H1 (cell line): ENCODE measurements at regions not wholly inside any gene's neighbourhood (a gene's known extent, or its start where the extent isn't known, plus 50 kb on each side); places are given as distances from the start of the nearest gene placed in this dataset.

Experiments used
- CTCF ChIA-PET: fragments of 300-600 bp; sonication (Branson Sonifier 250); formaldehyde crosslinking; loops from one replicate; lab custom pipeline; 2021; ENCODE audit not compliant: partially characterized antibody; lab: Charles Lee
- POLR2A ChIA-PET: fragments of 300-600 bp; sonication (Branson Sonifier 250); formaldehyde crosslinking; loops from one replicate; lab custom pipeline; 2021; ENCODE audit warnings: inconsistent platforms; ENCODE audit not compliant: partially characterized antibody; lab: Charles Lee
- DNase-seq, 2 experiments: peaks; one replicate each; pipeline versions ENCODE4 v3.0.0 to v3.0.0-alpha.2; 2010 to 2022; ENCODE audit warnings: low spot score in 2 of 2, low read depth in 1 of 2, mixed read lengths in 1 of 2
- FAIRE-seq: peaks from 2 replicates; lab custom pipeline; 2011; peaks lifted over from hg19 to GRCh38; lab: Jason Lieb, UNC
- H2AFZ ChIP-seq: 2 replicates; pipeline ENCODE4 v1.8.1; 2012; ENCODE audit warnings: low read length, inconsistent platforms
- H2AK5ac ChIP-seq: 2 replicates; pipeline ENCODE4 v1.6.1; 2013; ENCODE audit warnings: low read depth, low read length
- H2BK120ac ChIP-seq: replicated peaks from 2 replicates; pipeline ENCODE3; 2013; ENCODE audit warnings: low read depth, low read length, inconsistent platforms
- H2BK12ac ChIP-seq: 2 replicates; pipeline ENCODE4 v1.6.1; 2013; ENCODE audit warnings: low read depth, low read length
- H2BK15ac ChIP-seq: 2 replicates; pipeline ENCODE4 v1.6.1; 2013; ENCODE audit warnings: low read length
- H2BK20ac ChIP-seq: 2 replicates; pipeline ENCODE4 v1.6.1; 2013; ENCODE audit warnings: low read length
- H2BK5ac ChIP-seq: 2 replicates; pipeline ENCODE4 v1.6.1; 2013; ENCODE audit warnings: low read depth, low read length
- H3K14ac ChIP-seq: 2 replicates; pipeline ENCODE4 v1.6.1; 2013; ENCODE audit warnings: inconsistent platforms; ENCODE audit not compliant: insufficient read length
- H3K18ac ChIP-seq: 2 replicates; pipeline ENCODE4 v1.6.1; 2013; ENCODE audit warnings: low read length; ENCODE audit errors: extremely low read depth
- H3K23ac ChIP-seq: 2 replicates; pipeline ENCODE4 v1.6.1; 2013; ENCODE audit warnings: inconsistent platforms; ENCODE audit not compliant: insufficient read length
- H3K23me2 ChIP-seq: 2 replicates; pipeline ENCODE4 v1.6.1; 2013; ENCODE audit warnings: low read depth, low read length
- H3K27ac ChIP-seq: 2 replicates; pipeline ENCODE4 v1.6.1; 2011; ENCODE audit warnings: low read depth, low read length, inconsistent platforms
- H3K27me3 ChIP-seq, 4 experiments: replicated peaks in 1 of 4; 1 replicate in 1 of 4; 2 replicates in 3 of 4; pipeline versions ENCODE4 v1.6.1 to v1.8.1; 2011 to 2013; ENCODE audit warnings: low read length in 3 of 4, mild to moderate bottlenecking in 3 of 4, inconsistent platforms in 2 of 4, mixed read lengths in 2 of 4, moderate library complexity in 1 of 4; ENCODE audit not compliant: control insufficient read depth in 3 of 4, insufficient read depth in 3 of 4; ENCODE audit errors: extremely low read depth in 1 of 4
- H3K36me3 ChIP-seq, 4 experiments: 2 replicates each; pipeline versions ENCODE4 v1.6.1 to v1.8.1; 2011 to 2013; ENCODE audit warnings: mild to moderate bottlenecking in 4 of 4, low read length in 3 of 4, moderate library complexity in 2 of 4, control low read depth in 1 of 4, inconsistent platforms in 1 of 4; ENCODE audit not compliant: insufficient read depth in 4 of 4, control insufficient read depth in 2 of 4
- H3K4ac ChIP-seq: replicated peaks from 2 replicates; pipeline ENCODE3; 2013; ENCODE audit warnings: low read length, low read depth, mixed read lengths, inconsistent platforms; ENCODE audit not compliant: insufficient read length
- H3K4me1 ChIP-seq, 4 experiments: replicated peaks in 1 of 4; 1 replicate in 1 of 4; 2 replicates in 3 of 4; pipeline versions ENCODE4 v1.6.1 to v1.8.1; 2011 to 2013; ENCODE audit warnings: low read length in 3 of 4, inconsistent platforms in 2 of 4, mixed read lengths in 1 of 4; ENCODE audit not compliant: insufficient read depth in 4 of 4, control insufficient read depth in 3 of 4
- H3K4me2 ChIP-seq, 2 experiments: 2 replicates each; pipeline versions ENCODE4 v1.6.1 to v1.8.1; 2011 to 2013; ENCODE audit warnings: low read depth in 2 of 2, low read length in 2 of 2, control low read depth in 1 of 2, inconsistent platforms in 1 of 2, mild to moderate bottlenecking in 1 of 2; ENCODE audit not compliant: insufficient read depth in 1 of 2
- H3K4me3 ChIP-seq, 4 experiments: fragments of 200-600, 300-600 bp in 1 of 4; sonication (generic), shearing (Covaris generic), sonication (Bioruptor Twin) in 1 of 4; 2 replicates each; pipeline versions ENCODE4 v1.5.1 to v1.8.1; 2011 to 2016; ENCODE audit warnings: low read length in 4 of 4, low read depth in 3 of 4, control low read depth in 2 of 4, inconsistent platforms in 2 of 4, mild to moderate bottlenecking in 2 of 4, mixed read lengths in 1 of 4, moderate library complexity in 1 of 4; ENCODE audit not compliant: insufficient read depth in 2 of 4; ENCODE audit errors: extremely low read depth in 1 of 4
- H3K56ac ChIP-seq: replicated peaks from 2 replicates; pipeline ENCODE3; 2013; ENCODE audit warnings: low read depth, mild to moderate bottlenecking, mixed read lengths, low read length, inconsistent platforms; ENCODE audit not compliant: insufficient read length
- H3K79me1 ChIP-seq: 2 replicates; pipeline ENCODE4 v1.6.1; 2013; ENCODE audit warnings: low read depth, low read length, control low read depth
- H3K79me2 ChIP-seq, 2 experiments: 2 replicates each; pipeline versions ENCODE4 v1.6.1 to v1.8.1; 2012 to 2013; ENCODE audit warnings: low read length in 2 of 2, mild to moderate bottlenecking in 2 of 2, inconsistent platforms in 1 of 2; ENCODE audit not compliant: insufficient read depth in 2 of 2, control insufficient read depth in 1 of 2
- H3K9ac ChIP-seq, 4 experiments: replicated peaks in 1 of 4; 1 replicate in 1 of 4; 2 replicates in 3 of 4; pipeline versions ENCODE4 v1.6.1 to v1.8.1; 2011 to 2013; ENCODE audit warnings: low read depth in 3 of 4, low read length in 3 of 4, control low read depth in 2 of 4, mild to moderate bottlenecking in 2 of 4, moderate library complexity in 2 of 4, inconsistent platforms in 1 of 4; ENCODE audit errors: extremely low read depth in 1 of 4
- H3K9me3 ChIP-seq, 2 experiments: 2 replicates each; pipeline versions ENCODE4 v1.6.1 to v1.8.1; 2012 to 2013; ENCODE audit warnings: mild to moderate bottlenecking in 2 of 2, moderate library complexity in 2 of 2, control low read depth in 1 of 2, inconsistent platforms in 1 of 2, low read depth in 1 of 2, low read length in 1 of 2, mixed read lengths in 1 of 2; ENCODE audit not compliant: insufficient read depth in 2 of 2
- H4K20me1 ChIP-seq, 2 experiments: replicated peaks in 1 of 2; 2 replicates each; pipeline versions ENCODE3 to v1.8.1; 2011 to 2013; ENCODE audit warnings: inconsistent platforms in 2 of 2, low read length in 2 of 2, mild to moderate bottlenecking in 1 of 2; ENCODE audit not compliant: insufficient read depth in 2 of 2, control insufficient read depth in 1 of 2
- H4K5ac ChIP-seq: 2 replicates; pipeline ENCODE4 v1.6.1; 2013; ENCODE audit warnings: low read length, low read depth, mixed read lengths, inconsistent platforms; ENCODE audit not compliant: insufficient read length
- H4K8ac ChIP-seq: 2 replicates; pipeline ENCODE4 v1.8.0; 2013; ENCODE audit warnings: mild to moderate bottlenecking, moderate library complexity, low read length, inconsistent platforms; ENCODE audit not compliant: insufficient read depth; ENCODE audit errors: extremely low read depth
- H4K91ac ChIP-seq: replicated peaks from 2 replicates; pipeline ENCODE3; 2013; ENCODE audit warnings: low read length, mixed read lengths, inconsistent platforms; ENCODE audit not compliant: insufficient read length
- HDAC6 ChIP-seq: IDR thresholded peaks from one replicate; pipeline ENCODE4 v1.7.1; 2012; ENCODE audit warnings: low read depth, mild to moderate bottlenecking, inconsistent platforms, low read length, moderate library complexity
- KDM4A ChIP-seq: IDR thresholded peaks from one replicate; pipeline ENCODE4 v1.7.1; 2012; ENCODE audit warnings: low read depth, mild to moderate bottlenecking, moderate library complexity, low read length, inconsistent platforms; ENCODE audit not compliant: severe bottlenecking
- PHF8 ChIP-seq: fragments of 200-600 bp; sonication (generic); conservative IDR thresholded peaks from 2 replicates; pipeline ENCODE4 v1.7.1; 2012; ENCODE audit warnings: low read depth, mild to moderate bottlenecking, inconsistent platforms, low read length, moderate library complexity
- SP1 ChIP-seq: IDR thresholded peaks from 2 replicates; pipeline ENCODE4 v1.6.1; 2011; ENCODE audit warnings: low read depth, low read length
- WGBS, 2 experiments: shearing (Covaris generic) in 1 of 2; methylation state at CpG; one replicate each; pipeline versions ENCODE4 v1.1.6 to v1.1.7; 2013 to 2015; ENCODE audit warnings: low lambda C conversion rate in 2 of 2, mixed read lengths in 2 of 2, inconsistent platforms in 1 of 2, low coverage in 1 of 2, missing lambda C conversion rate in 1 of 2; ENCODE audit not compliant: insufficient replicate concordance in 2 of 2, insufficient coverage in 1 of 2, insufficient read length in 1 of 2; ENCODE audit errors: extremely low coverage in 1 of 2, missing lambda C conversion rate in 1 of 2; 5-methylcytosine and 5-hydroxymethylcytosine counted together

DNA sequence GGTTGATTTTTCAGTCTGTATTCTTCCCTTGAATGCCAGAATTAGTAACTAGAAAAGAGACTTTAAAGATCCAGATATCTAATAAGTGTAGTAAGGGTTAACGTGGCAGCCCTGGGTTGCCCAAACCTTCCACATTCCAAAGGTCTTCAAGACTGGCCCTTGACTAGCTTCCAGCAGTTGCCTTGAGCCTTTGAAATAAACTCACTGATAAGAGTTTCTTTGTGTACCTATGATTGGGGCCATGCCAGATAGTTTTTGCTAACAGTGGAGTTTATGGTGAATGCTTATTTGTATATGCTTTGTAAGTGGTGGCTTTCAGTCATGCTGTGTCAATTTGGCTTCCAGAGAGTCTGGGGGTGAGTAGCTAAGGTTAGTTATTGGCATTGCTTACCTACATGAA lies 722.3 kb downstream of the RNF144A start:
- no peak overlapping the region for H2BK120ac ChIP-seq
- no peak overlapping the region for H3K56ac ChIP-seq
- H3K4me3 ChIP-seq: no peak overlapping the region
- FAIRE-seq (no peak), DNase-seq (no peak)
- H2BK5ac ChIP-seq: no peak overlapping the region
- no peak overlapping the region for H3K23ac ChIP-seq
- H2AFZ ChIP-seq: no peak overlapping the region
- no peak overlapping the region for H3K9ac ChIP-seq
- H2BK12ac ChIP-seq: no peak overlapping the region
- H3K4me1 ChIP-seq: no peaks in the 10 kb centered on the region
- H2BK15ac ChIP-seq: no peak overlapping the region
- H3K4me2 ChIP-seq: no peak overlapping the region
- H4K8ac ChIP-seq: no peak overlapping the region
- peaks cover 13 to 28% of the 10 kb centered on the region in 2 experiments; a peak in 3 of 4 replicates for H3K9me3 ChIP-seq
- no peak overlapping the region for H2AK5ac ChIP-seq
- no peaks in the 10 kb centered on the region for H3K79me2 ChIP-seq
- no peak overlapping the region for H3K4ac ChIP-seq
- no peaks in the 10 kb centered on the region for H4K20me1 ChIP-seq
- H3K27me3 ChIP-seq: no peaks in the 10 kb centered on the region
- no peak overlapping the region for H3K18ac ChIP-seq
- no peak overlapping the region for H4K91ac ChIP-seq
- H3K27ac ChIP-seq: no peak overlapping the region
- H3K14ac ChIP-seq: no peak overlapping the region
- peaks cover 0 to 4% (median 0%) of the 10 kb centered on the region in 4 experiments; a peak in 1 of 8 replicates for H3K36me3 ChIP-seq
- CTCF ChIA-PET: interaction anchor here (0.6 to 0.8 kb wide), 2 partner anchors 24 to 436 kb away, joined by 3 read pairs; no protein-coding TSS in a partner anchor
- no peak overlapping the region for H2BK20ac ChIP-seq
- POLR2A ChIA-PET: no interaction called here
- H4K5ac ChIP-seq: no peak overlapping the region
- no peaks in the 10 kb centered on the region for H3K23me2 ChIP-seq
- H3K79me1 ChIP-seq: no peaks in the 10 kb centered on the region
- 92% methylated on average over 1 of the region's 1 CpG; no CpG with 5 or more reads in 1 of the 2 experiments for WGBS, 2 experiments
- TF ChIP-seq SP1 (no peak), HDAC6 (no peak), KDM4A (no peak), PHF8 (no peak)
